PC-3 (cell line): ENCODE measurements at regions not wholly inside any gene's neighbourhood (a gene's known extent, or its start where the extent isn't known, plus 50 kb on each side); places are given as distances from the start of the nearest gene placed in this dataset.

ENCODE experiments used
- ATAC-seq: fragments of 200-7000 bp; cut with Tn5 transposase; 2 replicates; pipeline ENCODE4 v1.9.1; 2020; ENCODE audit warnings: mild to moderate bottlenecking, moderate library complexity
- BruUV-seq: library from RNA; stranded (reverse); fragments of 400-500 nt; replicated peaks from 2 replicates; lab custom pipeline; 2021; lab: Mats Ljungman, UMichigan
- CTCF ChIA-PET: fragments of 300-600 bp; sonication (Branson Sonifier 250); formaldehyde crosslinking; loops from one replicate; lab custom pipeline; 2022; ENCODE audit warnings: antibody characterized with exemption; lab: Charles Lee
- POLR2A ChIA-PET: fragments of 300-600 bp; sonication (Branson Sonifier 250); formaldehyde crosslinking; loops from one replicate; lab custom pipeline; 2022; ENCODE audit warnings: antibody characterized with exemption; ENCODE audit not compliant: unreplicated experiment; lab: Charles Lee
- DNase-seq: peaks from one replicate; pipeline ENCODE4 v3.0.0-alpha.2; 2015
- H2AFZ ChIP-seq: fragments of 300-600 bp; sonication (generic); 2 replicates; pipeline ENCODE4 v1.6.0; 2016; ENCODE audit warnings: antibody characterized with exemption, low read length
- H3F3A ChIP-seq: fragments of 300-600 bp; sonication (generic); one replicate; pipeline ENCODE4 v1.6.0; 2017; ENCODE audit warnings: antibody characterized with exemption, low read length, control low read depth, mild to moderate bottlenecking; ENCODE audit not compliant: unreplicated experiment
- H3K27ac ChIP-seq: fragments of 300-600 bp; sonication (generic); 2 replicates; pipeline ENCODE4 v1.5.1; 2016; ENCODE audit warnings: mild to moderate bottlenecking, low read length
- H3K27me3 ChIP-seq: fragments of 300-600 bp; sonication (generic); 2 replicates; pipeline ENCODE4 v1.6.1; 2016; ENCODE audit warnings: low read length, mixed read lengths
- H3K36me3 ChIP-seq: fragments of 300-600 bp; sonication (generic); 2 replicates; pipeline ENCODE4 v1.6.1; 2016; ENCODE audit warnings: low read depth, mixed run types, low read length, mixed read lengths
- H3K4me1 ChIP-seq: fragments of 300-600 bp; sonication (generic); 2 replicates; pipeline ENCODE4 v1.5.1; 2016; ENCODE audit warnings: low read length; ENCODE audit not compliant: insufficient read depth
- H3K4me2 ChIP-seq: fragments of 300-600 bp; sonication (generic); 2 replicates; pipeline ENCODE4 v1.6.0; 2016; ENCODE audit warnings: low read length
- H3K4me3 ChIP-seq: fragments of 300-600 bp; sonication (generic); 2 replicates; pipeline ENCODE4 v1.5.1; 2016; ENCODE audit warnings: mild to moderate bottlenecking, low read length, mixed read lengths
- H3K79me2 ChIP-seq: fragments of 300-600 bp; sonication (generic); 2 replicates; pipeline ENCODE4 v1.6.1; 2017; ENCODE audit warnings: low read length, mixed read lengths
- H3K9ac ChIP-seq: fragments of 300-600 bp; sonication (generic); 2 replicates; pipeline ENCODE4 v1.6.0; 2016; ENCODE audit warnings: mild to moderate bottlenecking, low read length
- H3K9me2 ChIP-seq: fragments of 300-600 bp; sonication (generic); replicated peaks from 2 replicates; pipeline ENCODE4 v1.6.1; 2016; ENCODE audit warnings: mixed run types, low read length, mixed read lengths
- H3K9me3 ChIP-seq: fragments of 300-600 bp; sonication (generic); 2 replicates; pipeline ENCODE4 v1.6.1; 2016; ENCODE audit warnings: low read length, mixed read lengths
- H4K20me1 ChIP-seq: fragments of 300-600 bp; sonication (generic); 2 replicates; pipeline ENCODE4 v1.6.1; 2016; ENCODE audit warnings: low read length, mixed read lengths
- CTCF ChIP-seq: fragments of 300-600 bp; sonication (generic); conservative IDR thresholded peaks from 2 replicates; pipeline ENCODE4 v1.5.1; 2017; ENCODE audit warnings: antibody characterized with exemption, low read depth, mild to moderate bottlenecking, low read length
- EZH2 ChIP-seq: fragments of 300-600 bp; sonication (generic); IDR thresholded peaks from one replicate; pipeline ENCODE4 v1.6.1; 2017; ENCODE audit warnings: antibody characterized with exemption, mild to moderate bottlenecking, low read length; ENCODE audit not compliant: unreplicated experiment
- EZH2phosphoT487 ChIP-seq: fragments of 300-600 bp; sonication (generic); IDR thresholded peaks from 2 replicates; pipeline ENCODE4 v1.6.1; 2018; ENCODE audit warnings: mild to moderate bottlenecking, antibody characterized with exemption, low read length, borderline replicate concordance
- intact Hi-C: fragments of 100-400 bp; cut with micrococcal nuclease; formaldehyde crosslinking; loops from 2 replicates; pipeline ENCODE4 v1.9.0; 2023

DNA sequence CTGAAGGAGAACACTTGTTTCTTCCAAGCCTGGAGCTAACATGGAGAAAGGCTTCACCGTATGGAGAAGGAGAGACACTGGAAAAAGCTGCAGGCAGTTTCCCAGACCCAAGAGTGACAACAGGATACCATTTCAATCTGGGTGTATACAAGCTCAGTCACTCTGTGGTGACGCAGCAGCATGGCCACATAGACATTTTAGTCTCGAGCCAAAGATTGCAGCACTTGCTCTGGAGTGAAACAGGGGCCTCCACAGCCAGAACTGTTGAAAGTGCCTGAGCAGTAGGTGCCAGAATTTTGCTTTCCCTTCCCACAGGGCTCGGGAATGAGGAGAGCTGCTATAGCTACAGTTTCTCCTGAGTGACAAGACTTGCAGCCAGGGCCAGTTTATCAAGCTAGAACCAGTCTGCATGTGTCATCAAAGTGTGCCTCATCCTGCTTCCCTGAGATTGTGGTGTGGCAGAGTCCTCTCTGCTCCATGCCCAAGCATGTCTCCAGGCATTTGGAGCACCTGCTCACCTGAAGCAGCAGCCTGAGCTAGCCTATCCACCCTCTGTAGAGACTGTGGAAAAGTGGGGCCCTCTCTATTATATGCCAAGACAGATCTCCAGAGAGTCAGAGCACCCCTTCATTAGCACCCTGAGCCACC, 234.6 kb upstream of the CDH19 start:
- no peak overlapping the region for H2AFZ ChIP-seq
- no peak overlapping the region for H3K4me2 ChIP-seq
- H3K79me2 ChIP-seq: no peaks in the 10 kb centered on the region
- no peaks in the 10 kb centered on the region for H3K4me1 ChIP-seq
- ChIA-PET CTCF (no interaction called here), POLR2A (no interaction called here)
- no TSS peak for BruUV-seq
- no peak overlapping the region for H3K27ac ChIP-seq
- H3K9me2 ChIP-seq: no peaks in the 10 kb centered on the region
- H4K20me1 ChIP-seq: no peaks in the 10 kb centered on the region
- no peaks in the 10 kb centered on the region for H3K9me3 ChIP-seq
- no peak overlapping the region for H3K9ac ChIP-seq
- DNase-seq (no peak), ATAC-seq (no peak)
- no peaks in the 10 kb centered on the region for H3F3A ChIP-seq
- H3K27me3 ChIP-seq: no peaks in the 10 kb centered on the region
- no peak for TF ChIP-seq CTCF
- no peak for TF ChIP-seq EZH2
- no peak for TF ChIP-seq EZH2phosphoT487
- H3K4me3 ChIP-seq: no peak overlapping the region
- no peaks in the 10 kb centered on the region for H3K36me3 ChIP-seq
- intact Hi-C loops: no loop called here

GRCh38 chr18:66833646-66834045, 229.8 kb upstream of the CDH19 start:
- ATAC-seq (no peak), DNase-seq (no peak)
- H3K36me3 ChIP-seq: no peaks in the 10 kb centered on the region
- H3K27ac ChIP-seq: no peak overlapping the region
- H3K27me3 ChIP-seq: no peaks in the 10 kb centered on the region
- BruUV-seq: no TSS peak
- H3K4me2 ChIP-seq: no peak overlapping the region
- ChIA-PET POLR2A (no interaction called here), CTCF (no interaction called here)
- no peaks in the 10 kb centered on the region for H3K9me2 ChIP-seq
- H4K20me1 ChIP-seq: no peaks in the 10 kb centered on the region
- no peak overlapping the region for H3K9ac ChIP-seq
- no peaks in the 10 kb centered on the region for H3K79me2 ChIP-seq
- H3K4me1 ChIP-seq: no peaks in the 10 kb centered on the region
- no peak overlapping the region for H2AFZ ChIP-seq
- no peak for TF ChIP-seq EZH2phosphoT487
- TF ChIP-seq EZH2: no peak
- TF ChIP-seq CTCF: no peak
- H3F3A ChIP-seq: no peaks in the 10 kb centered on the region
- intact Hi-C loops: no loop called here
- H3K4me3 ChIP-seq: no peak overlapping the region
- H3K9me3 ChIP-seq: no peaks in the 10 kb centered on the region

GRCh38 chr18:66826211-66826610, 222.3 kb upstream of the CDH19 start:
- no peak for ATAC-seq
- H4K20me1 ChIP-seq: no peaks in the 10 kb centered on the region
- ChIA-PET POLR2A (no interaction called here), CTCF (no interaction called here)
- H3K9ac ChIP-seq: no peak overlapping the region
- no peak overlapping the region for H2AFZ ChIP-seq
- intact Hi-C loops: no loop called here
- no peak overlapping the region for H3K4me3 ChIP-seq
- H3F3A ChIP-seq: no peaks in the 10 kb centered on the region
- no TSS peak for BruUV-seq
- no peaks in the 10 kb centered on the region for H3K79me2 ChIP-seq
- H3K36me3 ChIP-seq: no peaks in the 10 kb centered on the region
- no peak overlapping the region for H3K27ac ChIP-seq
- H3K9me3 ChIP-seq: no peaks in the 10 kb centered on the region
- H3K9me2 ChIP-seq: no peaks in the 10 kb centered on the region
- no peak for TF ChIP-seq EZH2
- no peak for TF ChIP-seq CTCF
- no peak for TF ChIP-seq EZH2phosphoT487
- no peak overlapping the region for H3K4me2 ChIP-seq
- no peaks in the 10 kb centered on the region for H3K4me1 ChIP-seq
- no peak for DNase-seq
- H3K27me3 ChIP-seq: no peaks in the 10 kb centered on the region
